ENCODE measurements at regions not wholly inside any gene's neighbourhood (a gene's known extent, or its start where the extent isn't known, plus 50 kb on each side); places are given as distances from the start of the nearest gene placed in this dataset.

- TF ChIP-seq CTCF (IDR thresholded peaks at IDR 0.05) (no peak), POLR2A (IDR thresholded peaks at IDR 0.05) (no peak)
Observed at GRCh38 chr6:21350926-21351325, 242.6 kb upstream of the SOX4 start.
